Neuronal stem cell (in vitro differentiated cells): ENCODE measurements at regions not wholly inside any gene's neighbourhood (a gene's known extent, or its start where the extent isn't known, plus 50 kb on each side); places are given as distances from the start of the nearest gene placed in this dataset.
A peak's percentile ranks its signal among the peaks of the same experiment; 100 is the strongest.

ENCODE experiments used
- DNase-seq: peaks from one replicate; pipeline ENCODE4 v3.0.0-alpha.2; 2013; ENCODE audit warnings: low spot score
- H2AFZ ChIP-seq: one replicate; pipeline ENCODE4 v1.6.1; 2013; ENCODE audit warnings: mild to moderate bottlenecking, low read length, inconsistent platforms
- H2AK5ac ChIP-seq: 2 replicates; pipeline ENCODE4 v1.6.1; 2013; ENCODE audit warnings: low read depth, mild to moderate bottlenecking, inconsistent platforms, low read length, moderate library complexity, mixed read lengths
- H2BK120ac ChIP-seq: 2 replicates; pipeline ENCODE4 v1.6.1; 2013; ENCODE audit warnings: low read depth, mild to moderate bottlenecking, inconsistent platforms, low read length, moderate library complexity, mixed read lengths
- H2BK12ac ChIP-seq: one replicate; pipeline ENCODE4 v1.6.1; 2013; ENCODE audit warnings: low read length, inconsistent platforms
- H2BK15ac ChIP-seq: 2 replicates; pipeline ENCODE4 v1.6.1; 2013; ENCODE audit warnings: mild to moderate bottlenecking, low read length, inconsistent platforms, mixed read lengths
- H2BK5ac ChIP-seq: one replicate; pipeline ENCODE4 v1.6.1; 2013; ENCODE audit warnings: inconsistent platforms, mild to moderate bottlenecking, low read length, moderate library complexity
- H3K14ac ChIP-seq: one replicate; pipeline ENCODE4 v1.6.1; 2013; ENCODE audit warnings: low read length, inconsistent platforms
- H3K18ac ChIP-seq: 2 replicates; pipeline ENCODE4 v1.6.1; 2013; ENCODE audit warnings: low read length, inconsistent platforms
- H3K23ac ChIP-seq: 2 replicates; pipeline ENCODE4 v1.6.1; 2013; ENCODE audit warnings: low read depth, mild to moderate bottlenecking, mixed read lengths, low read length, inconsistent platforms; ENCODE audit not compliant: poor library complexity
- H3K27ac ChIP-seq: replicated peaks from 3 replicates; pipeline ENCODE4 v1.5.1; 2013; ENCODE audit warnings: low read length, inconsistent platforms
- H3K27me3 ChIP-seq, 3 experiments: 2 replicates each; pipeline ENCODE4 v1.6.1; 2013; ENCODE audit warnings: low read length in 3 of 3, mild to moderate bottlenecking in 2 of 3, inconsistent platforms in 1 of 3, low read depth in 1 of 3, mixed read lengths in 1 of 3, moderate library complexity in 1 of 3; ENCODE audit not compliant: control insufficient read depth in 3 of 3, insufficient read depth in 3 of 3
- H3K36me3 ChIP-seq, 2 donors: replicated peaks in 1 of 2; 2 replicates each; pipeline ENCODE4 v1.6.1; 2013; ENCODE audit warnings: low read length in 2 of 2; ENCODE audit not compliant: control insufficient read depth in 2 of 2, insufficient read depth in 2 of 2
- H3K4ac ChIP-seq: 2 replicates; pipeline ENCODE4 v1.6.1; 2013; ENCODE audit warnings: inconsistent platforms, mild to moderate bottlenecking, low read length, moderate library complexity
- H3K4me1 ChIP-seq, 2 donors: 1 replicate in 1 of 2; 2 replicates in 1 of 2; pipeline ENCODE4 v1.6.1; 2013; ENCODE audit warnings: low read length in 2 of 2, low read depth in 1 of 2; ENCODE audit not compliant: control insufficient read depth in 2 of 2, insufficient read depth in 1 of 2
- H3K4me2 ChIP-seq: one replicate; pipeline ENCODE4 v1.6.1; 2013; ENCODE audit warnings: mild to moderate bottlenecking, low read length, inconsistent platforms; ENCODE audit not compliant: insufficient read depth, poor library complexity, severe bottlenecking
- H3K4me3 ChIP-seq, 2 donors: 2 replicates each; pipeline ENCODE4 v1.5.1; 2013; ENCODE audit warnings: low read length in 2 of 2, mild to moderate bottlenecking in 2 of 2, inconsistent platforms in 1 of 2, moderate library complexity in 1 of 2
- H3K79me1 ChIP-seq: one replicate; pipeline ENCODE4 v1.6.1; 2013; ENCODE audit warnings: low read depth, mild to moderate bottlenecking, inconsistent platforms, low read length, moderate library complexity
- H3K9ac ChIP-seq: one replicate; pipeline ENCODE4 v1.6.1; 2013; ENCODE audit warnings: mild to moderate bottlenecking, low read depth, low read length, inconsistent platforms; ENCODE audit not compliant: poor library complexity
- H3K9me3 ChIP-seq, 2 donors: replicated peaks in 1 of 2; 2 replicates each; pipeline versions ENCODE3 to v1.6.1; 2013; ENCODE audit warnings: low read length in 2 of 2, mild to moderate bottlenecking in 2 of 2, inconsistent platforms in 1 of 2, low read depth in 1 of 2, mixed read lengths in 1 of 2, moderate library complexity in 1 of 2; ENCODE audit not compliant: control insufficient read depth in 2 of 2, insufficient read depth in 1 of 2
- H4K8ac ChIP-seq: one replicate; pipeline ENCODE4 v1.6.1; 2013; ENCODE audit warnings: low read depth, mild to moderate bottlenecking, inconsistent platforms, low read length, moderate library complexity
- H4K91ac ChIP-seq: one replicate; pipeline ENCODE4 v1.6.1; 2013; ENCODE audit warnings: low read length, low read depth, mild to moderate bottlenecking, inconsistent platforms; ENCODE audit not compliant: poor library complexity
- WGBS, 2 donors: extraction: QIAGEN DNeasy Blood & Tissue Kit; methylation state at CpG; one replicate each; pipeline ENCODE4 v1.1.7; 2013; ENCODE audit warnings: missing lambda C conversion rate in 2 of 2, mixed read lengths in 1 of 2; ENCODE audit not compliant: insufficient read length in 2 of 2, insufficient replicate concordance in 1 of 2; ENCODE audit errors: extremely low coverage in 2 of 2; 5-methylcytosine and 5-hydroxymethylcytosine counted together

GRCh38 chr15:46312133-46312740 lies 677.4 kb downstream of the SQOR start:
- no peak overlapping the region for H4K91ac ChIP-seq
- no peak overlapping the region for H3K4me3 ChIP-seq
- no peaks in the 10 kb centered on the region for H3K9me3 ChIP-seq
- H3K4me1 ChIP-seq = no peaks in the 10 kb centered on the region
- H3K9ac ChIP-seq = no peak overlapping the region
- H3K79me1 ChIP-seq = no peaks in the 10 kb centered on the region
- H2BK5ac ChIP-seq = no peak overlapping the region
- H3K18ac ChIP-seq = no peak overlapping the region
- no peak overlapping the region for H4K8ac ChIP-seq
- DNase-seq = peak; percentile 78
- no peak overlapping the region for H2AFZ ChIP-seq
- no peaks in the 10 kb centered on the region for H3K36me3 ChIP-seq
- H2BK12ac ChIP-seq = no peak overlapping the region
- H3K27ac ChIP-seq = no peak overlapping the region
- no peak overlapping the region for H3K4ac ChIP-seq
- H3K14ac ChIP-seq = no peak overlapping the region
- H3K4me2 ChIP-seq = no peak overlapping the region
- WGBS, 2 donors = no CpG with 5 or more reads among the region's 2 CpGs
- H3K23ac ChIP-seq = no peak overlapping the region
- H2AK5ac ChIP-seq = no peak overlapping the region
- no peak overlapping the region for H2BK120ac ChIP-seq
- no peak overlapping the region for H2BK15ac ChIP-seq
- no peaks in the 10 kb centered on the region for H3K27me3 ChIP-seq

- Histone ChIP-seq H3K4ac (no peak overlapping the region), H3K79me1 (no peaks in the 10 kb centered on the region), H4K91ac (no peak overlapping the region), H3K18ac (no peak overlapping the region), H3K4me3 (no peak overlapping the region), H2AK5ac (no peak overlapping the region), H2AFZ (no peak overlapping the region), H2BK15ac (no peak overlapping the region), H3K4me2 (no peak overlapping the region), H3K27ac (no peak overlapping the region), H2BK5ac (no peak overlapping the region), H4K8ac (no peak overlapping the region), H3K14ac (no peak overlapping the region), H2BK12ac (no peak overlapping the region), H3K4me1 (no peaks in the 10 kb centered on the region), H3K23ac (no peak overlapping the region), H2BK120ac (no peak overlapping the region), H3K36me3 (no peaks in the 10 kb centered on the region), H3K9me3 (no peaks in the 10 kb centered on the region), H3K9ac (no peak overlapping the region), H3K27me3 (no peaks in the 10 kb centered on the region)
- no peak for DNase-seq
- WGBS, 2 donors = no CpG with 5 or more reads among the region's 3 CpGs
Measured at GRCh38 chr15:46315434-46315833, 680.6 kb downstream of the SQOR start.

GRCh38 chr15:46316024-46316423 lies 681.2 kb downstream of the SQOR start:
- no CpG with 5 or more reads among the region's 1 CpG for WGBS, 2 donors
- Histone ChIP-seq H3K23ac (no peak overlapping the region), H4K91ac (no peak overlapping the region), H3K27me3 (no peaks in the 10 kb centered on the region), H3K4ac (no peak overlapping the region), H3K4me2 (no peak overlapping the region), H2BK120ac (no peak overlapping the region), H2AK5ac (no peak overlapping the region), H2BK12ac (no peak overlapping the region), H3K27ac (no peak overlapping the region), H4K8ac (no peak overlapping the region), H3K36me3 (no peaks in the 10 kb centered on the region), H3K18ac (no peak overlapping the region), H3K14ac (no peak overlapping the region), H3K9ac (no peak overlapping the region), H3K79me1 (no peaks in the 10 kb centered on the region), H3K9me3 (no peaks in the 10 kb centered on the region), H3K4me1 (no peaks in the 10 kb centered on the region), H3K4me3 (no peak overlapping the region), H2BK5ac (no peak overlapping the region), H2BK15ac (no peak overlapping the region), H2AFZ (no peak overlapping the region)
- DNase-seq = no peak

- H3K23ac ChIP-seq = no peak overlapping the region
- no peak overlapping the region for H3K18ac ChIP-seq
- WGBS, 2 donors = no CpG with 5 or more reads among the region's 2 CpGs
- no peak overlapping the region for H2AK5ac ChIP-seq
- no peak overlapping the region for H2BK12ac ChIP-seq
- DNase-seq = no peak
- no peaks in the 10 kb centered on the region for H3K27me3 ChIP-seq
- H3K4me3 ChIP-seq = no peak overlapping the region
- H4K91ac ChIP-seq = no peak overlapping the region
- no peak overlapping the region for H2BK15ac ChIP-seq
- no peak overlapping the region for H2BK5ac ChIP-seq
- no peak overlapping the region for H3K27ac ChIP-seq
- no peak overlapping the region for H4K8ac ChIP-seq
- no peak overlapping the region for H3K4ac ChIP-seq
- H3K9ac ChIP-seq = no peak overlapping the region
- no peak overlapping the region for H2AFZ ChIP-seq
- no peaks in the 10 kb centered on the region for H3K79me1 ChIP-seq
- H3K4me1 ChIP-seq = no peaks in the 10 kb centered on the region
- no peaks in the 10 kb centered on the region for H3K36me3 ChIP-seq
- no peaks in the 10 kb centered on the region for H3K9me3 ChIP-seq
- H2BK120ac ChIP-seq = no peak overlapping the region
- no peak overlapping the region for H3K4me2 ChIP-seq
- H3K14ac ChIP-seq = no peak overlapping the region
Measured at GRCh38 chr15:46317029-46317428, 682.2 kb downstream of the SQOR start.
